Fibroblast of gingiva (primary cell): ENCODE measurements at regions not wholly inside any gene's neighbourhood (a gene's known extent, or its start where the extent isn't known, plus 50 kb on each side); places are given as distances from the start of the nearest gene placed in this dataset.
A peak's percentile ranks its signal among the peaks of the same experiment; 100 is the strongest.

ENCODE experiments used
- DNase-seq: peaks from one replicate; pipeline ENCODE4 v3.0.0-alpha.2; 2011; ENCODE audit warnings: low read depth

DNA sequence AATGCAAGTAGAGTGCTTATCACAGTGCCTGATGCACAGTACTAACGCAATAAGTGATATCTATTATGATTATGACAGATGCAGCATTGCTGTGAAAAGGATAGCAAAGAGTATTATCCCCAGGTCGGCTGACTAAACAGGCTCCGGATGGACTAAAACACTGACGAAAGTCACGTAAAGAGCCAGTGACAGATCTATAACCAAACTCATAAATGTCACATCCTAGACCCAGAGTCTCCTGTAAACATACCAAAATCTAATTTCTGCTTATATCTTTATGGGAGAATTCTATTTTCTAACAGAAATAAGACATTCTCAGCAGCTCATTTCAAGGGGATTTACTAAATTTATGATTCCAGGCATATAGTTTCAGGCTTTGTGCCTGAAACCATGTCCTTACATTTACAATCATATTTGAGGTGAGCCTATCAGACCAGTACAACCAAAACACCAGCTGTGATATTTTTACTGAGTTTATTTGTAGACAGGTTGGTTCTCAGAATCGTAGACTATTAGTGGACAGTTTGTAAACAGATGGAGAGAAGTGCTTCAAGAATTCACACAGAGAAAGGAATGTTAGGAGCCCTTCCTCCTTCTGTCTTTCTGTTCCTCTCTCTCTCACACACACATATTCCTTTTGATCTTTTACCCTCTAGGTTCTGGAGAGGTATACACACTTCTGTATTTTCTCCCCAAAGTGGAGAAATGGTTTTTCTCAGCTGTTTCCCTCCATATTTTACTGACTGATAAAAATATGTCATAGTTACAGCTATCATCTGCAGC, 52.4 kb upstream of the WDR26 start:
- DNase-seq = no peak

DNA sequence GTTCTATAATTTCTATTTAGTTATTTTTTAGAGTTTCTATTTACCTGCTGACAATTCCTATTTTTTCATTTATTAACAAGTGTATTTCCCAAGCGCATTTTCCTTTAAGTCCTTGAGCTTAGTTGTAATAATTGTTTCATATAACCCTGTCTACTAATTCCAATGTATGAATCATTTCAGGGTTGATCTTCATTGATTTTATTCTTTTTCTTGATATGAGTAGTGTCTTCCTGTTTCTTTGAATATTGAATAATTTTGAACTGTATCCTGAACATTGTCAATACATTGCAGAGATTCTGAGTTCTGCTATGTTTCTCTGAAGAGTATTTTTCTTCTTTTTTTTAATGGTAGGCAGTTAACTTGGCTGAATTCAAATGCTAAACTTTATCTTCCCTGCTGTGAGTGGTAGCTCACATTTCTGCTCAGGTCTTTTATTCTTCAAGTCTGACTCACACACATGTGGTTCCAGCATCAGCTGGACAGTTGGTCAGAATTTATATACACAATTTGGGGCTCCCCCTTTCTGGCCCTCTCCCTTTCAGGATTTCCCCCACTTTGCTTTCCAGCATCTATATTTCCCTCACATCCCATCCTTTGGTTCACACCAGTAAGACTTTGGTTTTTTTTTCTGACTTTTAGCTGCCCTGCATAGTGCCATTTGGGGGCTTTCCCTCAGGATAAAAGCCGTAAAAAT, 54.4 kb upstream of the WDR26 start:
- DNase-seq = no peak

DNA sequence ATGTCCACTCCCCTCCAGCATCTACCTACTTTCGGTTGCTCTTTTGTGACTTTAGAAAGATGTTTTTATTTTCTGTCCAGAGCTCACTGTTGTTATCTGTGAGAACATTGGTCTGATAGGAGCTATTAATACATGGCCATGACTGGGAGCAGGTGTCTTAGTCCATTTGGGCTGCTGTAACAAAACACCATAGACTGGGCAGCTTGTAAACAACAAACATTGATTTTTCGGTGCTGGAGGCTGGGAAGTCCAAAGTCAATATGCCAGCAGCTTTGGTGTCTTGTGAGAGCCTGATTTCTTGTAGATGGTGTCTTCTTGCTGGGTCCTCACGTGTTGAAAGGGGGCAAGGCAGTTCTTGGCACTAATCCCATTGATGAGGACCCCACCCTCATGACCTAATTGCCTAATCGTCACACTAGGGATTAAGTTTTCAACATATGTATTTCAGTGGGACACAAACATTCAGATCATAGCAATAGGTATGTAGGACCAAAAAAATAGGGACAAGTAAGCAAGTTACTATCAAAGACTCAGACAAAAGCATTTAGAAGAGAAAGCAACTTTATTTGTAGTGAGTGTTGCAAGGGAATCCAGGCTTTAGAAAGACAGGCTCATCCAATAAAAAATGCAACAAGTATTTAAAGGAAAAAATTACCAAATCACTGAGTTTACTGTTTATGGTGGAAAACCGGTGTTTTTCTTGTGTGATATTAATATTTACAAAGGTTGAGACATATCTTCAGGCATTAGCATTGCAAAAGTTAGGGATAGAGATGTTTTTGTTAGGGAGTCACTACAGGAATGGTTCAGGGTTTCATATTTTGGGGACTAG, 55.2 kb upstream of the WDR26 start:
- peak; percentile 33 for DNase-seq

- DNase-seq = no peak
These were observed 56.2 kb upstream of the WDR26 start for GRCh38 chr1:224490549-224491537.

DNA sequence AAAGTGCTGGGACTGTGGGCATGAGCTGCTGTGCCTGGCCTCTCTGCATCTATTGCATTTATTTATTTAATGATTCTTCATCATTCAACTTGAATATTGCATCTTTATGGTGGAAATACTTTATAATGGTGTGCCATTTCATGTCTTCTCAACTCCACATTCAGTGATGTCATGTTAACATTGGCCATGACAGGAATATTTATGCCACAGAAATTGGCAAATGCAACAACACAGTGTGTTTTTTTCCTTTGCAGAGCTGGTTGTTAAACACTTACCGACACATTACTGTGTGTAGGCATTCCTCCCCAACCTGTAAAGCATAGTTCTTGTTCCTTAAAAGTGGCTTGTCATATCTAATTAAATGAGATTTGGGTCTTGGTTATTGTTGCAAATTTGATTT, 57.4 kb upstream of the WDR26 start:
- DNase-seq = no peak

GRCh38 chr1:224492632-224493031, 58.0 kb upstream of the WDR26 start:
- no peak for DNase-seq

GRCh38 chr1:224493269-224493668, 58.7 kb upstream of the WDR26 start:
- no peak for DNase-seq

GRCh38 chr1:224494343-224494742, 59.7 kb upstream of the WDR26 start:
- DNase-seq = no peak

- DNase-seq = no peak
These were observed 61.3 kb upstream of the WDR26 start for GRCh38 chr1:224495866-224496265.

GRCh38 chr1:224496826-224497225, 62.2 kb upstream of the WDR26 start:
- no peak for DNase-seq

- peak; percentile 65 for DNase-seq
These were observed 63.3 kb upstream of the WDR26 start for GRCh38 chr1:224497714-224498573.

GRCh38 chr1:224498574-224499170, 64.1 kb upstream of the WDR26 start:
- peak; percentile 23 for DNase-seq

- no peak for DNase-seq
These were observed 64.6 kb upstream of the WDR26 start for GRCh38 chr1:224499204-224499603.

DNA sequence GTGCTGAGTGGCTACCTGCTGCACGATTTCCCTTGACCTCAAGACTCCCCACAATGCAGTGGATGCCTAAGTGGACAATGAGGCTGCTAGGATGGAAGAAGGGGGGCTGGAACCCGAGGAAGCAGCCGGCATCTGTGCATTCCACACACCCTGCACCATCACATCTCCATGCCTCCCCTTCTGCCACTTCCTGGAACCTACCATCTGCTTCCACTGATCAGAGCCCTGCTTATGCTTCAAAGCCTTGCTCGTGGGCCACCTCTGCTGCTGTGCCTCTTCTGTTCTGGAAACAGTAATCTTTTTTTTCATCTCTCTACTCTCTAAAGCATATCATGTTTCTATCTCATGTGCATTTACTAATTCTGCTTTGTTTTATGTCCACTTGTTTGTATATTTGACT, 66.2 kb upstream of the WDR26 start:
- no peak for DNase-seq

GRCh38 chr1:224501836-224502235, 67.2 kb upstream of the WDR26 start:
- no peak for DNase-seq

GRCh38 chr1:224502459-224503160, 68.0 kb upstream of the WDR26 start:
- DNase-seq = no peak

DNA sequence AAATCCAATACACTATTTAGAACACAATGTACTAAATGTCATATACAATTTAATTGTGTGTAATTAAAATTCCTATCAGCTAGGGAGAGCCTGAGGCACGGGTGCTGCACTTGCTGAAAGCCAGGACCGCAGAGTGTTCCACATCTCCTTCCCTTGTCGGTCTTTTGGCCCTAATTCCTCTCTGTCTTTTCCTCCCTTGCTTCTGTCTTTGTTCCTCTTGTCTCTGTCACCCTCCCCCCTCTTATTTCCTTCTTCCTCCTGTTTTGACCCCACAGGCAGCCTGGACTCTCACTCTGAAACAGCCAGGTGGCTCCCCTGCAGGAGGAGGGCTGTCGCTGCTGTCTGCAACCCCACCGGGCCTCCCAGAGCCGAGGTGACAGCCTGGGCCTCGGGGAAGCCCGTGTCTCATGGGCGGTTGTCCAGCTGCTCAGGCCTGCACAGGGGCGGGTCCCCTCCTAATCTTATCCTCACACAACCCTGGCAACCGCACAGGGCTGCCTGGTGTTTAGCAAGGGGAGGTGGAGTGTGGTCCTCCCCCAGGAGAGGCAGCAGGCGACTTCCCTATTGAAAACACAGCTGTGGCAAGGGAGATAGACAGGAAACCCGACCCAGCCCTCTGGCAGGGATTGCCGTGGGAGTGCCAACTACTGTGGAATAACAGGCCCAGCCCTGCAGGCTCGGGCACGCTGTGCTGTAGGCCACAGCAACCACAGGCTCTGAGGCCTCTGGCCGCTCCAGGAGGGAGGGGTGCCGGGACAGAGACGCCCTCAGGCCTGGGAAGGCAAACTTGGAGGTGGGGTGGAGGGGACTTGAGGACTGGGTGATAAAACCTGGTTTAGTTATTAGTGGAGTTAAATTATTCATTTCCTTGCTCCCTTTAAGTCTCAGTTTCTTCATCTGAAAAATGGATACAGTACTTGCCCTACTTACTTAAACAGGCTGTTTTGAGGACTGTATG, 68.8 kb upstream of the WDR26 start:
- peak; percentile 96 for DNase-seq

GRCh38 chr1:224504297-224505041, 69.9 kb upstream of the WDR26 start:
- DNase-seq = no peak
